Skin epidermis (tissue), 12 donors: ENCODE measurements at regions not wholly inside any gene's neighbourhood (a gene's known extent, or its start where the extent isn't known, plus 50 kb on each side); places are given as distances from the start of the nearest gene placed in this dataset.
"Not testable (repeated sequence)": the region's sequence is repeated elsewhere in the genome, so short reads cannot be mapped to it uniquely, and the experiment has no call there.

Experiments
- H3K27ac ChIP-seq, 21 experiments: fragments of 200-600 bp; sonication (generic) in 11 of 21; one replicate each; pipeline ENCODE4 v1.5.0; 2020; ENCODE audit warnings: mild to moderate bottlenecking in 3 of 21, inconsistent platforms in 2 of 21, moderate library complexity in 2 of 21
- H3K4me3 ChIP-seq, 7 experiments: fragments of 200-600 bp; sonication (generic) in 2 of 7; one replicate each; pipeline ENCODE4 v1.5.0; 2020; ENCODE audit warnings: inconsistent platforms in 2 of 7, mild to moderate bottlenecking in 2 of 7, moderate library complexity in 1 of 7

GRCh38 chr21:13935396-13936032 lies 275.2 kb downstream of the LIPI start:
- not testable (repeated sequence) for H3K4me3 ChIP-seq

DNA sequence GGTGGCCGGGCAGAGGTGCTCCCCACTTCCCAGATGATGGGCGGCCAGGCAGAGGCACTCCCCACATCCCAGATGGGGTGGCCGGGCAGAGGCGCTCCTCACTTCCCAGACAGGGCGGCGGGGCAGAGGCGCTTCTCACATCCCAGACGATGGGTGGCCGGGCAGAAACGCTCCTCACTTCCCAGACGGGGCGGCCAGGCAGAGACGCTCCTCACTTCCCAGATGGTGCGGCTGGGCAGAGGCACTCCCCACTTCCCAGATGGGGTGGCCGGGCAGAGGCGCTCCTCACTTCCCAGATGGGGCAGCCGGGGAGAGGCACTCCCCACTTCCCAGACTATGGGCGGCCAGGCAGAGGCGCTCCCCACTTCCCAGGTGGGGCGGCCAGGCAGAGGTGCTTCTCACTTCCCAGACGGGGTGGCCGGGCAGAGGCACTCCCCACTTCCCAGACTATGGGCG lies 275.8 kb downstream of the LIPI start:
- not testable (repeated sequence) for H3K27ac ChIP-seq, H3K4me3 ChIP-seq

More at GRCh38 chr21:13935396-13936032, 275.2 kb downstream of the LIPI start:
- not testable (repeated sequence) for H3K27ac ChIP-seq

- H3K4me3 ChIP-seq, H3K27ac ChIP-seq: not testable (repeated sequence)
These were observed 287.6 kb downstream of the LIPI start for GRCh38 chr21:13923175-13923574.

DNA sequence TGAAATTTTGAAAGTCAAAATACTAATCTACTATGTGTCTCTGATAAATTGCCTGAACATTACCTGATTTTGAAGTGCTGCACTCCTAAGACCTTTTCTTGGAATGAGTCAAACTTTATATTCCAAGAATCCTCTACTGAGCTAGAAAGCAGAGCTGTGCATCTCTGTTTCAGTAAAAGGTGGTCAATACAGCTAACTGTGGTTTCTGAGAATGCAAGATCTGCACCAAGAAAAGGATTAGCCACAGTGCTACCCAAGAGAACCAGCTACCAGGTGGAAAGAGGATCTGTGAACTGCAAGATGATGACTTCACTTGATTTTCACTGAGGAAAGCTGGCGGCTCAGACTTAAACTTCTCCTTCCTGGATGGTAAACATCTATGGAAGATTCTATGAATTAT lies 289.3 kb downstream of the LIPI start:
- not testable (repeated sequence) for H3K27ac ChIP-seq, H3K4me3 ChIP-seq

- H3K4me3 ChIP-seq, H3K27ac ChIP-seq: not testable (repeated sequence)
These were observed 297.8 kb downstream of the POTED start for GRCh38 chr21:13907385-13907784.

- H3K4me3 ChIP-seq, H3K27ac ChIP-seq: not testable (repeated sequence)
These were observed 287.1 kb downstream of the POTED start for GRCh38 chr21:13896596-13897247.

GRCh38 chr21:13893617-13894016 lies 284.0 kb downstream of the POTED start:
- not testable (repeated sequence) for H3K4me3 ChIP-seq, H3K27ac ChIP-seq

GRCh38 chr21:13893025-13893424 lies 283.4 kb downstream of the POTED start:
- not testable (repeated sequence) for H3K27ac ChIP-seq

DNA sequence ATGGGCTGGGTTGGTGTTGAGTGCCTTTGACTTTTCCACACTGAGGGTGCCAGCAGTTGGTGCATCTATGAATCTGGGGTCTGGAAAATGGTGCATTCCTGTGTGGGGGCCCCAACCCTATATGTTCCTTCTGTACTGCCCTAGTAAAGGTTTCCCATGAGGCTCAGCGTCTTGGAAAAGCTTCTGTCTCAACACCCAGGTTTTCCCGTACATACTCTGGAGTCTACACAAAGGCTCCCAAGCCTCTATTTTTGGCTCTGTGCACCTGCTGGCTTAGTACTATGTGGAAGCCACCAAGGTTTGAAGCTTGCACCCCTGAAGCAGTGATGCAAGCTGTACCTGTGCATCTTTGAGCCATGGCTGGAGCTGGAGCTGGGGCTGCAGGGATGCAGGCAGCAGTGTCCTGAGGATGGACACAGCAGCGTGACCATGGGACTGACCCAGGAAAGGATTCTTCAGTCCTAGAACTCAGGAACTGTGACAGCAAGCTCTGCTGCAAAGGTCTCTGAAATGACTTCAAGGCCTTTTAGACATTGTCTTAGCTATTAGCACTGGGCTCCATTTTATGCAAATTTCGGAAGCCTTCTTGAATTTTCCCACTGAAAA lies 282.7 kb downstream of the POTED start:
- not testable (repeated sequence) for H3K4me3 ChIP-seq, H3K27ac ChIP-seq

More at GRCh38 chr21:13893025-13893424, 283.4 kb downstream of the POTED start:
- not testable (repeated sequence) for H3K4me3 ChIP-seq

- not testable (repeated sequence) for H3K4me3 ChIP-seq, H3K27ac ChIP-seq
These were observed 279.6 kb downstream of the POTED start for GRCh38 chr21:13889176-13889575.

DNA sequence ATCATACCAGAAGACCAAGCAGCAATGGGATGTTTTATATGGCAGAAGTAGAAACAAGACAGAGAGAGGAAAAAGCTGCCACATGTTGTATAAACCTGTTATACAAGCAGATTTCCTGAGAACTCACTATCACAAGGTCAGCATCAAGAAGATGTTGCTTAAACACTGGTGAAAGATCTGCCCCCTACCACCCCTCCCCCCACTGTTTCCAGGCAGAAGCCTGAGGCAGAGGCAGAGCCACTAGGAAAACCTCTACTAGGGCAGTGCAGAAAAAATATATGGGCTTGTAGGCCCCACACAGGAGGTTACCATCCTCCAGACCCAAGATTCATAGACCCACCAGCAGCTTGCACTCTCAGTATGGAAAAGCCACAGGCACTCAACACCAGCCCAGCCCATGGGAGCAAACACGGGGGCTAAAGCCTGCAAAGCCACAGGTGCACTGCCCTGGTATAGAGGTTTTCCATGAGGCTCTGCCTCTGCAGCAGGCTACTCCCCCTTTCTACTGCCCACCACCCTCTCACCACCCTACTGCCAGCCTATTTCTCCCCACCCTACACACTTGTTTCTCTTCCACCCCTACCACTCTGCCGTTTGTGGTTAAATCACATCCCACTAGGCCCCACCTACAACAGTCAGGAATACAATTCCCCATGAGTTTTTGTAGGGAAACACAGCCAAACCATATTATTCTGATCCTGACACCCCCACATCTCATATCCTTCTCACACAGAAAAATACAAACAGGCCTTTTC lies 274.2 kb downstream of the POTED start:
- not testable (repeated sequence) for H3K27ac ChIP-seq, H3K4me3 ChIP-seq

DNA sequence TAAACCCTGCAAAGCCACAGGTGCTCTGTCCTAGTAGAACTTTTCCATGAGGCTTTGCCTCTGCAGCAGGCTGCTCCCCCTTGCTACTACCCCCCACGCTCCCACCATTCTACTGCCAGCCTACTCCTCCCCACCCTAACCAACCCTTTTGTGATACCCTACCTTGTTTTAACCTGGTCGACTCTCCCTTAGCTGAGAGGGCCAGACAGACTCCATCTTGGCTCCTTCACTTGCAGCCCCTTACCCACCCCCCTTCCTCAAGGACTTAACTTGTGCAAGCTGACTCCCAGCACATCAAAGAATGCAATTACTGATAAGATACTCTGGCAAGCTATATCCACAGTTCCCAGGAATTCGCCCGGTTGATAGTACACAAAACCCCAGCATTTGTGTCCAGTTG lies 267.9 kb downstream of the POTED start:
- not testable (repeated sequence) for H3K27ac ChIP-seq, H3K4me3 ChIP-seq

GRCh38 chr21:13876999-13877398 lies 267.4 kb downstream of the POTED start:
- H3K4me3 ChIP-seq, H3K27ac ChIP-seq: not testable (repeated sequence)

- not testable (repeated sequence) for H3K4me3 ChIP-seq, H3K27ac ChIP-seq
These were observed 264.4 kb downstream of the POTED start for GRCh38 chr21:13874001-13874400.

- Histone ChIP-seq H3K4me3 (no peak overlapping the region), H3K27ac (no peak overlapping the region)
These were observed 245.1 kb downstream of the POTED start for GRCh38 chr21:13854638-13855037.

- H3K27ac ChIP-seq, H3K4me3 ChIP-seq: not testable (repeated sequence)
These were observed 241.2 kb downstream of the POTED start for GRCh38 chr21:13850808-13851207.

- not testable (repeated sequence) for H3K27ac ChIP-seq, H3K4me3 ChIP-seq
These were observed 239.9 kb downstream of the POTED start for GRCh38 chr21:13849489-13849888.

DNA sequence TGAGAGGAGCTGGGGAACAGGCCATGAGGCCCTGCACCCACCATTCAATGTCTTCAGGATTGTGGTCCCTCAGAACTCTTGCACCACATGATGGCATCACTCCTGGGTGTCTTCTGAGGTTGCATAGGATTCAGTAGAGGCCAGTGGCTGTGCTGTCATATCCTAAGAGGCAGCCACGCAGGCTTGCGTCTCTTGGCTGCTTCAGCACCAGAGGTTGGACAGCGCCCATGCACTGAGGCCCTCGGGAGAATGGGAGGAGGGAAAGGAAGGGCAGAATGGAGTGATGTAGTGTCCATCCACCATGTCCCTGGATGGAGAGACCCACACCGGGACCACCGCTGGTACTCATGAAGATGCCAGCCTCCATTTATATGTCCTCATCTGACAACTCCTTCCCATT lies 237.1 kb downstream of the POTED start:
- H3K27ac ChIP-seq, H3K4me3 ChIP-seq: not testable (repeated sequence)

DNA sequence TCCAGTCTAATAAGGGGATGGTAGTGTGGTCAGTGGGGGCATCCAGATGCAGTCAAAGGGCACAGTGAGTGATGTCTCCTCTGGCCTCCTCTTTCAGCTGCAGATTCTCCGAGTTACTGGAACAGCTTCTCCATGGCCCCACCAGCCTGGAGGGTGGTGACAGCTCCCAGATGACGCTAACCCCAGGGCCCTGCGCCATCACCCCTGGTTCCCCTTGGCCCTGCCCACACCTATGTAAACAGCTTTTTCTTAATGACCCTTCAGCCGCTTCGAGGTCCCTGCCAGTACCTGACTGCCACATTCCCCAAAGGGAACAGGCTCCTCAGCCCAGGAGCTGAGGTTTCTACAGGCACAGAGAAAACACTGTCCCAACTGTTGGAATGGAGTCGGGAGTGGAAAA lies 235.0 kb downstream of the POTED start:
- H3K4me3 ChIP-seq, H3K27ac ChIP-seq: not testable (repeated sequence)

- H3K27ac ChIP-seq, H3K4me3 ChIP-seq: not testable (repeated sequence)
These were observed 233.5 kb downstream of the POTED start for GRCh38 chr21:13843081-13843480.
